Stimulated activated CD8-positive, alpha-beta memory T cell treated with anti-CD3 and anti-CD28 coated beads, Interleukin-15, amount 100 ng/mL, for 48 hours (primary cell): ENCODE measurements at regions not wholly inside any gene's neighbourhood (a gene's known extent, or its start where the extent isn't known, plus 50 kb on each side); places are given as distances from the start of the nearest gene placed in this dataset.
"Not testable (repeated sequence)": the region's sequence is repeated elsewhere in the genome, so short reads cannot be mapped to it uniquely, and the experiment has no call there.

Source experiments
- DNase-seq, 2 donors: peaks; one replicate each; pipeline ENCODE4 v3.0.0-alpha.2; 2020; ENCODE audit warnings: low read depth in 2 of 2

- DNase-seq = no peak
Observed at GRCh38 chr10:64316833-64317232, 795.6 kb downstream of the REEP3 start.

DNA sequence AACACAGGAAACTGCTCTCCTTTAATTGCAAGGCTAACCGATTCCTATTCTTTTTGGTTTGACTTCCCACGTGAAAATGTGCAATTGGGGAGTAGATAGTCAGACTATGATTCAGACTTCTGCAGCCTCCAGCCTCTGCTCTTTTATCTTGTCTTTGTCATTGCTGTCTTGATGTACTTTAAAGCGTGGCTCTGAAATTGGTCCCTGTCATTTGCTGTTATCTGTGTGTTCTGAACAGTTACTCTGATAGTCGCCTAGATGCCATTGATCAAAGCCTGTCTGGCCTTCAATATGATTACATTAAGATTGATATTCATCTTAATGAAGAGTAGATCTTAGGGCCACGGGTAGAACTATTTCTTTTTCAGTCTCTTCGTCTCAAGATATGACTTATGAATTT, 799.2 kb downstream of the REEP3 start:
- DNase-seq = no peak

DNA sequence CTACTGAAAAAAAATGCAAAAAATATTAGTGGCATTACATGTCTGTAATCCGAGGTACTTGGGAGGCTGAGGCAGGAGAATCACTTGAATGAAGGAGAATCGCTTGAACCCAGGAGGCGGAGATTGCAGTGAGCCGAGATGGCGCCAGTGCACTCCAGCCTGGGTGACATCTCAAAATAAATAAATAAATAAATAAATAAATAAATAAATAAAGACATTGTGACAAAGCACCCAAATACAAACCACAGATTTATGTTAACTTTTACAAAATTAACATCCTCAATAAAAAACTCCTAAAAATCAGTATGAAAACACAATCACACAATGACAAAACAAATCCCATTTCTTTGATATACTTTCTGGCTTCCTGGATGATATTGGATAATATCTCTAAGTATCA, 808.3 kb downstream of the REEP3 start:
- no peak for DNase-seq

DNA sequence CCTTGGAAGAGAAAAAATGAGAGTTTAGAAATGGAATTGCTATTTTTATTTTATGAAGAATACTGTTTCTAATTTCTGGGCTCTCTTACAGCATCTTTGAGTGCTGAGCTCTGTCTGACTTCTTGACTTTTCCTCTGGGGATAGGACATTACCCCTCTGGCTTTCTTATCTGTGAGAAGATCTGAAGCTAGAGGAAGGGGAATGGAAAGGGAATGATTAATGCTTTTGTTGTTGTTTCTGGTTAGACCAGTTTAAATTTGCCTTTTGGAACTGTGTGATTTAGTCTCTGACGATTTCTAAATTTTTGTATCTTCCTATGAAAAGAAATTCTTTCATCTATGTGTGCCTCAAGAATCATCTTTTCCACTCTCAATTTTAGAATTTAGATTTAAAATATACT, 811.4 kb downstream of the REEP3 start:
- no peak for DNase-seq

- no peak for DNase-seq
Observed at GRCh38 chr10:64334084-64334483, 812.9 kb downstream of the REEP3 start.

DNA sequence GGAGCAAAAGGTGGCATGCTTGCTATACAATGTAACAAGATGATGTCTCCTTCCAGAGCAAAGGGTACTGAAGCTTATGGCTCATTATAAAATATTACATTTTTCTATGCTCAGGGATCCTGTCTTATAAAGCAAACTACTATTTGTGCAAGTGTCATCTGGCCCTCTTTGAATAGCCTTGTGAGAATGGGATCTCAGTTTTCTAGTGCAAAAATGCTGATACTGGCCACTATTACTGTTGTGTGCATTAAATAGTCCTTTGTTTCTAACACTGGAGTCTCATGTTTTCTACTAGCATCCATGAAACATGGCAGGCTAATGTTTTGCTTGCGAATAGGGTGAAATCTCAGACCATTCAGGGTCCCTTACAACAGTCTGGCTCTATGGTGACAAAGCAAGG, 823.0 kb downstream of the REEP3 start:
- DNase-seq = no peak

GRCh38 chr10:64345856-64346255, 824.7 kb downstream of the REEP3 start:
- no peak for DNase-seq

- DNase-seq = no peak
Observed at GRCh38 chr10:64346389-64346788, 825.2 kb downstream of the REEP3 start.

GRCh38 chr10:64350665-64351064, 829.5 kb downstream of the REEP3 start:
- no peak for DNase-seq

DNA sequence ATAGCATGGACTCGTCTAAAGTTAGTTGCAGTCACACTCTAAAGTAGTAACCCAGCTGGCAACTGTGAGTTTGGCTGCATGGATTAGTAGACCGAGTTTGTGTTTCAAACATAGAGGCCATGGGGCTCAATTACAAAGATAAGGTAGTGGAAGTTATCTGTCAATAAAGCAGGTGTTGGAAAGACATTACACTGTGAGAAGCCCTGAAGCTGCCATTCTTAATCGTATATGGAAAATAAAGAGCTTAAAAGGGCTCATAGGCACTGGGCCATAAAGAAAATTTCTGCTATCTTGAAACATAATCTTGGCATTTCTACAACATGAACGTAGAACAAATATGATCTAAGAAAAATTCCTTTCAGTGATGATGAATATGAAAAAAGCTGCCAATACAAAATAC, 837.7 kb downstream of the REEP3 start:
- DNase-seq = no peak

- not testable (repeated sequence) for DNase-seq
Observed at GRCh38 chr10:64360240-64360639, 839.0 kb downstream of the REEP3 start.

- DNase-seq = no peak
Observed at GRCh38 chr10:64363687-64364086, 842.5 kb downstream of the REEP3 start.

GRCh38 chr10:64365663-64366062, 844.5 kb downstream of the REEP3 start:
- DNase-seq = no peak

- no peak for DNase-seq
Observed at GRCh38 chr10:64368298-64368697, 847.1 kb downstream of the REEP3 start.

GRCh38 chr10:64369885-64370773, 848.9 kb downstream of the REEP3 start:
- DNase-seq = no peak

DNA sequence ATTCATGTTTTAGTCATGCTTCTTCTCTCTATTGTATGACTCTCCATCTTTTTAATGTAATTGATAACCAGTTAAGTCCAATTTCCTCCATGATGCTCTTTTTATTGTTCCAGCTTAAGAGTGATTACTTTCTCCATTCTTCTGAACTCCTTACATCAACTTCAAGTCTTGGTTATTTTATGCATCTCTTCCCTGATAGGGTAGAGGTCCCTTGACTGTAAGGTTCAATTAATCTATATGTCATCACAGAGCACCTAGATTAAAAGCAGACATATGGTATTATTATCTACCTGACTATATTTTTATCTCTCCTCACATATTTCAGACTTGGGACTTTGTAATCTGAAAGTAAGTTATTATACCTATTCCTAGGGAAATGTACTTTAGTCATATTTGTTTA, 853.1 kb downstream of the REEP3 start:
- DNase-seq = no peak

DNA sequence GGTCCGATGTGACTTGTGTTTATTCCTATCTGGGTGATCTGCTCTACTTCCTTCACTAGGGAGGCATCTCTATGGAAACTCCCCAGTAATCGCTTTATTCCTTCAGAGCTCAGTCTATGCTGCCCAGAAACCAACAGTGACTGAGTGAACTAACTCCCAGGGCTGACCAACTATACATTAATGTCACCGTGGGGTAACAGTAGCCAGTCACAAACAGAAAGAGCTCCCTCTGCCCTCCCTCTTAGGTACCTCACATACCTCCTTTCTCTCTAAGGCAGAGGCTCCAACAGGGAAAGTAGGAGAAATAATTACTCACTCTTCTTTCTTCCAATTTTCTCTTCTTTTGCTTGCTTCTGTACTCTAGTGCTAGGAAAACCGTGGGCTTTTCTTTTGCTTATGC, 855.0 kb downstream of the REEP3 start:
- DNase-seq = no peak

- no peak for DNase-seq
Observed at GRCh38 chr10:64379898-64380297, 858.7 kb downstream of the REEP3 start.

DNA sequence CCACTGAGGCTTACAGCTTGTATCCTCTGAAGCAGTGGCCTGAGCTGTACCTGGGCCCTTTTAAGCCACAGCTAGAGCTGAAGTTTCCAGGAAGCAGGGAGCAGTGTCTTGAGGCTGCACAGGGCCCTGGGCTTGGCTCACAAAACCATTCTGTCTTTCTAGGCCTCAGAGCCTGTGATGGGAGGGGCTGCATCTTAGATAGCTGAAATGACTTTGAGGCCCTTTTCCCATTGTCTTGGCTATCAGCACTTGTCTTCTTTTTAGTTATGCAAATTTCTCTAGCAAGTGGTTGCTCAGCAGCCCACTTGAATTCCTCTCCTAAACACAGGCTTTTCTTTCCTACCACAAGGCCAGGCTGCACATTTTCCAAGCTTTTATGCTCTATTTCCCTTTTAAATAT, 864.2 kb downstream of the REEP3 start:
- DNase-seq = no peak

DNA sequence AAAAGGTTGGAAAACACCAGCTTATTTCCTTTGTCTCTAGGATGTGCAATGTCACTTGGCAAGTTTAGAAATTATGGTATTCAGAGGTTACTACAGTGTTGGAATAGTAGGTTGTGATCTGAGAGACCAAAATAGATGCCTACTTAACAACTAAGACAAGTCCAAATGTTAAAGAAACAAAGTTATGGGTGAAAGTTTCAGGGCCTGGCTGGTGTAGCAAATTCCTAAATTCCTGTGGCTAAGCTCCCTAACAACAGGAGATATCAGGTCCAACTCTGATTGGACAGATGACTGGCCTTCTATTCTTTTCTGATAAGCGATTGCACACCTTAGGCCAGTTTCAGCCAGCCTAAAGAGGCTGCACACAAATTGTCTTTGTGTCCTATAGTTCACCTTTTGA, 873.5 kb downstream of the REEP3 start:
- no peak for DNase-seq

DNA sequence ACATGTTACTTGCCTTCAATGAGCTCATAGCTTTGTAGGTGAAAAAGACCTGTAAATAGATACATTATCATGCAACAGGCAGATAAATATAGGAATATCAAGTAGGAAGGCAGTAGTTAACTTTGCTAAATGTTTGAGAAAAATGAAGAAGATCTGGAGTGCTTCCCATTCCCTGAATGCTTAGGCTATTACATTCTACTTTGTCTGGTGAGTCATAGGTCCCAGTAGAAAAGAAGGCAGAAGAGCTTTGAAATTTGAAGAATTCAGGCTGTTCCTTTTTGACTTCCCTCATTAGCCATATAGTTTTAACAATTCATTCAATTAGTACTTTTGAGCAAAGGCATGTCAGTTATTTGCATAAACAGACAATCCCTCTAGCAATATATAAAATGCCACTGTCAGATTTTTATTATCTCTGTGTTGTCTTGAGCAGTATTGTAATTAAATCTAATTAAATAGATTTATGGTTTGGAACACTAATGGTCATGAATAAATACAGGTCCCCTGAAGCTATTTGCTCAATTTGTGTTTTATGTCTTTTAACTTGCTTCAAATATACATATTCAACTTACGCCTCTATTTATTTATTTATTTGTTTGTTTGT, 875.0 kb downstream of the REEP3 start:
- DNase-seq = no peak

DNA sequence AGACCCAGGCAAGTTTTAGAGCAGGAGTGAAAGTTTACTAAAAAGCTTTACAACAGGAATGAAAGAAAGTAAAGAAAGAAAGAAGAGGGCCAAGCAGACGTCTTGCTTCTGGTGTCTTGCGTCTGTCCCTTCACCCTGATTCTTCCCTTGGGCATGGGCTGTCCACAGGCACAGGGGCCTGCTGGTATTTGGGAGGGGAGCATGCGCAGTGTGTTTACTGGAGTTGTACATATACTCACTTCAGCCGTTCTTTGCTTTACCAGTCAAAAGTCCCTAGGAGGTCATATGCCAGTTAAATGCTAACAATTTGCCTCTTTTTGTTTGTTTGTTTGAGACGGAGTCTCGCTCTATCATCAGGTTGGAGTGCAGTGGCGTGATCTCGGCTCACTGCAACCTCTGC, 875.9 kb downstream of the REEP3 start:
- DNase-seq = no peak

DNA sequence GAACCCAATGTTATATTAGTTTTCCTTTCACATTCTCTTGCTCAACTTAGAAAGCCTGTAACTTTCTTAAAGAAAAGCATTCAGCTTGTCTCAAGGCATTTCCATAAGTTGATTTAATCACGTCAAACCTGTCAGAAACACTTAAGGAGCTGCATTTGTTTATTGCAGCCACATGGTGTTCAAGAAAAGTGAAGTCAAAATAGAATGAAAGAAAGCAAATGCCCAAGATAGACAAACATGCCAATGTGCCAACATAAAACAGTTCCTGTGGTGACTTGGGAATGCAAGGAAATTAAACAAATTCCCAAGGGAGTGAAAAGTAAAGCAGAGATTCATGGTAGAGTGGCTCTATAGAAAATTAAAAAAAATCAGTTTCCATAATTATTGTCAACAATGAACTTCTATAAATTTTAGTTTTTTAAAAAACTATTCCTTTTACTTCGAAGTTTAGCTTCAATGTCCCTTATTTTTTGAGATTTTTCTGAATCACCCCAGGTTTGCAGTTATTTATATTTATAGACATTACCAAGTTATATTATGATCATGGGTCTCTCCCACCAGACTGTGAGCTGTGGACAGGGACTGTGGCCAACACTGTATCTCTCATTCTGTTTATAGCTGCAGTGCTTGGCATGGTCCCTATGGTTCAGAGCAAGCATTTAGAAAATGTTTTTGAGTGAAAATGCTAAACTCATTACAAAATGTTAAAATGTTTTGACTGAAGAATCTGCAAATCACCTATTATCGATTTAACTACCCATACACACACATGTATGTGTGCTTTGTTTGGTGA, 887.4 kb downstream of the REEP3 start:
- DNase-seq = no peak
